ENCODE measurements at regions not wholly inside any gene's neighbourhood (a gene's known extent, or its start where the extent isn't known, plus 50 kb on each side); places are given as distances from the start of the nearest gene placed in this dataset.

- H3K27ac ChIP-seq: no peak overlapping the region
- no peak overlapping the region for H3K9ac ChIP-seq
- H3F3A ChIP-seq (ENCODE audit: low read depth): no peaks in the 10 kb centered on the region
- H3K79me2 ChIP-seq (ENCODE audit: low read depth): no peaks in the 10 kb centered on the region
- H3K4me3 ChIP-seq: no peak overlapping the region
- Mint-ChIP-seq H3K27me3 (ENCODE audit: insufficient read depth, low read depth) (peaks cover 7% of the 10 kb centered on the region), H3K36me3 (no peaks in the 10 kb centered on the region), H3K4me3 (no peak overlapping the region), H3K27ac (no peak overlapping the region), H3K9me3 (peaks cover 2% of the 10 kb centered on the region), H3K4me1 (no peaks in the 10 kb centered on the region)
- H3K4me1 ChIP-seq: no peaks in the 10 kb centered on the region
- H4K20me1 ChIP-seq (ENCODE audit: low read depth): no peaks in the 10 kb centered on the region
- H3K4me2 ChIP-seq: no peak overlapping the region
- no peaks in the 10 kb centered on the region for H3K9me3 ChIP-seq (ENCODE audit: low read depth)
- H3K27me3 ChIP-seq: no peaks in the 10 kb centered on the region
- no peaks in the 10 kb centered on the region for H3K36me3 ChIP-seq
- H2AFZ ChIP-seq (replicated peaks): no peak overlapping the region
- DNase-seq (ENCODE audit: low spot score): no peak
- no peak for TF ChIP-seq EZH2phosphoT487 (IDR thresholded peaks at IDR 0.05)
- TF ChIP-seq CTCF (IDR thresholded peaks at IDR 0.05): no peak
- no peak for TF ChIP-seq EZH2 (IDR thresholded peaks at IDR 0.05)
Measured at GRCh38 chr12:115008929-115009328, 325.0 kb upstream of the TBX3 start.

DNA sequence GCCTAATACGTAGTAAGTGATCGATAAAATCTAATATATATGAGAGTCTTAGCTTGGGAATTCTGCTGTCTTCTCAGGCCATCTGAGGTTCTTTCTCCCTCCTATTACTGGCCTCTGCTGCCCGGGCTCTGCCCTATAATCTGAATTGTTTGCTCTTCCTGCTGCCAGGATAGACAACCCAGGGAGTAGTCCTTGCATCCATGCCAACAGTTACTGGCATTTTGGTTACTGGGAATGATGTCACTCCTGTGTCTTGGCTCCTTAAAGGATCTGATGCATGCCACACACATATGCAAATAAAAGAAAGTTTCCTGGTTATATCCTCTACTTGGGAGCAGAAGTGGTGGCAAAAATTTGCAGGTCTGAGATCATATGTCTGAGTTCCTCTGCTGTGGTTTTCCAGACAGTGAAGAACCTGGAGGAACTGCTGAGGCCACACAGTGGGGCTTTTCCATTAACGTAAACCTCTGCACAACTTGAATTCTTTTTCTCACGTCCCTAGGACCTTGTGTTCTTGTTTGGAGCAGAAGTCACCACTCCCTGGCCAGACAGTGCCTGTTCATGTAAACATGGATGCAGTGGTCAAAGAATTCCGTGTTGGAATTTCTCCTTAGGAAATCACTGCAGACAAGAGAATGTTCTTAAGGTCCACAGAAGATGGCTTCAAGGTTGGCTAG is 320.6 kb upstream of the TBX3 start:
- Histone ChIP-seq H2AFZ (replicated peaks) (no peak overlapping the region), H3K9ac (no peak overlapping the region), H3K9me3 (ENCODE audit: low read depth) (no peaks in the 10 kb centered on the region), H3K36me3 (no peaks in the 10 kb centered on the region), H4K20me1 (ENCODE audit: low read depth) (no peaks in the 10 kb centered on the region), H3F3A (ENCODE audit: low read depth) (no peaks in the 10 kb centered on the region), H3K4me3 (no peak overlapping the region), H3K27me3 (no peaks in the 10 kb centered on the region), H3K4me1 (peaks cover 6% of the 10 kb centered on the region), H3K79me2 (ENCODE audit: low read depth) (no peaks in the 10 kb centered on the region), H3K27ac (no peak overlapping the region), H3K4me2 (no peak overlapping the region)
- no peak for DNase-seq (ENCODE audit: low spot score)
- Mint-ChIP-seq H3K4me3 (no peak overlapping the region), H3K27ac (no peak overlapping the region), H3K4me1 (no peaks in the 10 kb centered on the region), H3K27me3 (ENCODE audit: insufficient read depth, low read depth) (peaks cover 16% of the 10 kb centered on the region), H3K9me3 (no peaks in the 10 kb centered on the region), H3K36me3 (no peaks in the 10 kb centered on the region)
- TF ChIP-seq CTCF (IDR thresholded peaks at IDR 0.05): no peak
- TF ChIP-seq EZH2 (IDR thresholded peaks at IDR 0.05): no peak
- no peak for TF ChIP-seq EZH2phosphoT487 (IDR thresholded peaks at IDR 0.05)

DNA sequence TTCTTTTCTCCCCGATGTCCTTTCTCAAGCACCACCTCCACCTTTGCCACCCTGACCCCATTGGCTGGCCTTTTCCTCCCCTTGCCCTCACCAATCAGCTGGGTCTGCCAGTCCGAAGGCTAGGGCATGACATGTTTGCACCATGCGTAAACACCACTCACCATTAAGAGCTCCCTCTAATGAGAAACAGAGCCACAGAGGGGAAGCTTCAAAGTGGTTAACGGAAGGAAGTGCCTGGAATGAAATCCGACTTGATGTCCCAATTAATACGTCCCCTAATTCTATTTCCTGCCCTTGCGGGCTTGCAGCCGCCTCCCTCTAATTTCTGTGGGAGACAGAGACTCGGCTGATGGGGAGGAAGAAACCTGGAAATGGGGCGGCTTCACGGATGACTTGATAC is 318.5 kb upstream of the TBX3 start:
- no peaks in the 10 kb centered on the region for H3K9me3 ChIP-seq (ENCODE audit: low read depth)
- no peak overlapping the region for H3K4me3 ChIP-seq
- H3K27me3 ChIP-seq: no peaks in the 10 kb centered on the region
- Mint-ChIP-seq H3K4me1 (no peaks in the 10 kb centered on the region), H3K27ac (no peak overlapping the region), H3K36me3 (no peaks in the 10 kb centered on the region), H3K9me3 (no peaks in the 10 kb centered on the region), H3K4me3 (no peak overlapping the region), H3K27me3 (ENCODE audit: insufficient read depth, low read depth) (peaks cover 21% of the 10 kb centered on the region)
- H3K4me2 ChIP-seq: no peak overlapping the region
- no peaks in the 10 kb centered on the region for H3F3A ChIP-seq (ENCODE audit: low read depth)
- H3K9ac ChIP-seq: no peak overlapping the region
- no peaks in the 10 kb centered on the region for H4K20me1 ChIP-seq (ENCODE audit: low read depth)
- no peaks in the 10 kb centered on the region for H3K79me2 ChIP-seq (ENCODE audit: low read depth)
- peaks cover 6% of the 10 kb centered on the region for H3K4me1 ChIP-seq
- no peaks in the 10 kb centered on the region for H3K36me3 ChIP-seq
- TF ChIP-seq EZH2phosphoT487 (IDR thresholded peaks at IDR 0.05) (no peak), EZH2 (IDR thresholded peaks at IDR 0.05) (no peak), CTCF (IDR thresholded peaks at IDR 0.05) (no peak)
- no peak overlapping the region for H2AFZ ChIP-seq (replicated peaks)
- no peak for DNase-seq (ENCODE audit: low spot score)
- H3K27ac ChIP-seq: no peak overlapping the region
